GM18505 (cell line): ENCODE measurements at regions not wholly inside any gene's neighbourhood (a gene's known extent, or its start where the extent isn't known, plus 50 kb on each side); places are given as distances from the start of the nearest gene placed in this dataset.

ENCODE experiments used
- ATAC-seq: cut with Tn5 transposase; IDR thresholded peaks from one replicate; pipeline ENCODE4 v1.9.1; 2021; ENCODE audit not compliant: unreplicated experiment
- POLR2A ChIP-seq: IDR thresholded peaks from 4 replicates; pipeline ENCODE4 v1.6.1; 2011; ENCODE audit warnings: borderline replicate concordance; ENCODE audit not compliant: insufficient read depth, insufficient read length; ENCODE audit errors: extremely low read depth

GRCh38 chr14:38481952-38482678 is 226.2 kb upstream of the CLEC14A start:
- no peak for ATAC-seq
- TF ChIP-seq POLR2A = no peak

- no peak for TF ChIP-seq POLR2A
Observed at GRCh38 chr14:38469156-38469555, 213.3 kb upstream of the CLEC14A start.

DNA sequence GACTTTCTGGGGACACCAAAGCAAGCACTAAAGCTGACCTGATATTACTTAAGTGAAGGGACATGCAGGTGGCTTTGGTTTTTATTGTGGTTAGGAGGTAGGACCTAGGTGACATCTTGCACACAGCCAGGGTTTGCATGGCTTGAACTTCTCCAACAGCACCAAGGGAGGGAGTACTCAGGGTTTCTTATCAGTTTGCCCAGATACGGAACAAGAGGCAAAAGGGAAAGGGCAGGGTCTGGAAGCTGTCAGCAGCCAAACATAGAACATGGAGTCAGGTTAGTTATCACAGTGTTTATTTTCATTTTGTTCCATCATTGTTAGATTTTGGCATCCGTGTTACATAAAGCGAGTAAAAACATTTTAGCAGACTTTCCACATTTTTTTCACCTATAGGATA is 186.3 kb upstream of the CLEC14A start:
- no peak for ATAC-seq
- TF ChIP-seq POLR2A = no peak

More at GRCh38 chr14:38469156-38469555, 213.3 kb upstream of the CLEC14A start:
- ATAC-seq = no peak

GRCh38 chr14:38432186-38432585 is 176.3 kb upstream of the CLEC14A start:
- TF ChIP-seq POLR2A = no peak
- ATAC-seq = no peak

GRCh38 chr14:38431156-38431555 is 175.3 kb upstream of the CLEC14A start:
- TF ChIP-seq POLR2A = no peak
- no peak for ATAC-seq

DNA sequence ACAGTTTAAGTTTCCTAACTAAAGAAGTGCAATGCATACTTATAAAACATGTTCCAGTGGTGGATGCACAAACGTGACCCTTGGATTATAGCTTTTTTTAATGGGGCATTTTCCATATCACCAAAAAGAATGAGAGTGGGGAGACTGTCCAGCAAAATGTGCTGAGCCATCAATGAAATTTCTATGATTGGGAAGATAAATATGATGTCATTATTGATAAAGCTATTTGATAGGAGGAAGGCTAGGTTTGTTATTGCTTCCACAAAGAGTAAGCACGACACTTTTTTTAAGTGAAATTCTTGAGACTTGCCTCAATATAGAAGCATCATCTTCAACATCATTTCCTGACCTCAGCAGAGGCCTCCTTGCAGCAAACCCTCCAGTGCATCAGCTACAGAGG is 174.6 kb upstream of the CLEC14A start:
- ATAC-seq = no peak
- no peak for TF ChIP-seq POLR2A

GRCh38 chr14:38425324-38425976 is 169.6 kb upstream of the CLEC14A start:
- ATAC-seq = no peak
- TF ChIP-seq POLR2A = no peak

- TF ChIP-seq POLR2A = no peak
Observed at GRCh38 chr14:38420048-38420447, 164.2 kb upstream of the CLEC14A start.

DNA sequence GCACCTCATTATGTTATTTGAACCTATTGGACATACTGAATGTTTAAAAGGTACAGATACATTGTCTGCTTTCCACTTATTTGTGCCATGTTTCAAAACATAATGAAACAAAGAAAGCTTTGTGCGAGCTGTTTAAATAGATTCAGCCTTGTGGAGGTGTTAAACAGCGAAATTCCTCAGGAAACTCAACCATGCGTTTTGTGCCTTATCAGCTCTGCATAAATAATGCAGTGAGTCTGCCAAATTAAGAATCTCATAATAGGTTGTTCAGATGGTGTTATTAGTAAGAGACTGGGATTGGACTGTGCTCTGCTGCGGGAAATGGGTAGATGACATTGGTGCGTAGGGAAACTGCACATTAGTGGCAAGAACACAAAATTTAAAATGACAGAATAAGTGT is 163.7 kb upstream of the CLEC14A start:
- ATAC-seq = no peak

More at GRCh38 chr14:38420048-38420447, 164.2 kb upstream of the CLEC14A start:
- ATAC-seq = no peak

GRCh38 chr14:38412654-38413053 is 156.8 kb upstream of the CLEC14A start:
- ATAC-seq = no peak
- no peak for TF ChIP-seq POLR2A

More for the DNA sequence above, 163.7 kb upstream of the CLEC14A start:
- no peak for TF ChIP-seq POLR2A

DNA sequence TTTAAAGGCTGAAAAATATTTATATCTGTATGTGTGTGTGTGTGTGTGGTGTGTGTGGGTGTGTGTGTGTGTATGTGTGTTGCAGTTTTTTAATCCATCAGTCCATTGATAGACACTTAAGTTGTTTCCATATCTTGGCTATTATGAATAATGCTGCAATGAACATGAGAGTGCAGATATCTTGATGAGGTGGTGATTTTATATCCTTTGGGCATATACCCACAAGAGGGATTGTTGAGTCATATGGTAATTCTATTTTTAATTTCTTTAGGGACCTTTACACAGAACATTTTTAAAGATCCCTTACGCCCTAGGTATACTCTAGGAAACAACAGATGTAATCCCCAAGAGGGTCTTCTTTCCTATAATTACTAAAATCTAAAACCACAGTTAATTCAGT is 154.5 kb upstream of the CLEC14A start:
- ATAC-seq = no peak
- no peak for TF ChIP-seq POLR2A

DNA sequence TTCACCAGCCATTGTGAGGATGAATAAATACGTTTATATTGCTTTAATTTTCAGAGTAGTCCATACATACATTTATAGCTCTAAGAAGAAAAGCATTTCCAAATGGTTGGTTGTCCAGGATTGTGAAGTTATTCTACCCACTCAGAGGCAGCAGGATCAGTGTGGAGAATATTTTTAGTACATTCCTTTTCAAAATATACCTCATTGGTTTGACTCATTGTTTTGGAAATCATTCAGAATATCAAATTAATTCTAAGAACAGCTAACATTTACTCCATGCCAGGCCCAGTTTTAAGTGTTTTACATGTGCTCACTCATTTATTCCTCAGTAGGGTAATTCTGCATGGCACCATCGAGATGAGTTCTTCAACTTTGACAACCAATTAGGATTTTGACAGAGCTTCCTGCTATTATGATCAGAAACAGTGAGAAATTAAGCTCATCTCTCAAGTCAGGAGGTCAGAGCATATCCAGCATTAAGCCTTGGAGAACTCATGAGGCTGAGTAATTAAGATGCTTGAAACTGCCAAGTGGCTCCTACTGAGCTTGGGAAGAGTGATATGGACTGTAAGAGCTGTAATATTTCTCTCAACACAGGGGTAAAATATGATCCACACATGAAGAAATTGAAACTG is 153.3 kb upstream of the CLEC14A start:
- no peak for ATAC-seq
- TF ChIP-seq POLR2A = no peak

DNA sequence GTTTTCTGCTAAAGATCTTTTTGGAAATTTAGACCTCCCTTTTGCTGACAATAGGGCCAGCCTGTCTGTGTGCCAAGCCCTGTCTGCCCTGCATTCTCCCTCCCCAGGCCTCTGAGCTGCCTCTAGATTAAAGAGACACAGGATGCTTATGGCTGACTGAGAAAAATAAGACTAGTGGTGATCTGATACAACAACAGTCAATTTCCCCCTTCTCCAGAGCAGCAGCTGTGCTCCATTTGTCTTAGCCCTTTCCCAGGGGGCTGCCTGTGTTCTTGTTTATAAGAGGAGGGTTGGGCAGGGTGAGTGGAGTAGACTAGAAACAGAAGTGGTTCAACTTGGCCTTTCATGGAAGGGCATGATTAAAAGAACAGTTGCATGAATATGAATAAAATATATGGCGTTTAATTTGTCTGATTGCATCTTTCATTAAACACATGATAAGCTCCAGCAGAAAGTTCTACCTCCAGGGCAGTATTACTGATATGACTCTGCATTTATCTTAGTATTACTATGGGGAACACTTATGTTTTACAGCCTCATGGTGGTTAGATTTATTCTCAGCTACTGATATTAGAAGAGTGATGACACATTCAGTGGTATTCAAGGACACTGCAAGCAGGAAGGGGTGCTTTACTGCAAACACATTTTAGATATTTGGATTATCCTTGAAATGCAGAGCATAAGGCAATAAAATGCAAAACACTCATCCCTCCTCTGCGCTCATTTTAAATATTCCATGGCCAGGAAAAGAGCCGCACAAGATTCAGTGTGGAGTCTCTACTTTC is 150.2 kb upstream of the CLEC14A start:
- no peak for ATAC-seq
- TF ChIP-seq POLR2A = no peak
